H1 (cell line): ENCODE measurements at regions not wholly inside any gene's neighbourhood (a gene's known extent, or its start where the extent isn't known, plus 50 kb on each side); places are given as distances from the start of the nearest gene placed in this dataset.

ENCODE experiments used
- CTCF ChIA-PET: fragments of 300-600 bp; sonication (Branson Sonifier 250); formaldehyde crosslinking; loops from one replicate; lab custom pipeline; 2021; ENCODE audit not compliant: partially characterized antibody; lab: Charles Lee
- POLR2A ChIA-PET: fragments of 300-600 bp; sonication (Branson Sonifier 250); formaldehyde crosslinking; loops from one replicate; lab custom pipeline; 2021; ENCODE audit warnings: inconsistent platforms; ENCODE audit not compliant: partially characterized antibody; lab: Charles Lee
- DNase-seq, 2 experiments: peaks; one replicate each; pipeline versions ENCODE4 v3.0.0 to v3.0.0-alpha.2; 2010 to 2022; ENCODE audit warnings: low spot score in 2 of 2, low read depth in 1 of 2, mixed read lengths in 1 of 2
- FAIRE-seq: peaks from 2 replicates; lab custom pipeline; 2011; peaks lifted over from hg19 to GRCh38; lab: Jason Lieb, UNC
- H2AFZ ChIP-seq: 2 replicates; pipeline ENCODE4 v1.8.1; 2012; ENCODE audit warnings: low read length, inconsistent platforms
- H2AK5ac ChIP-seq: 2 replicates; pipeline ENCODE4 v1.6.1; 2013; ENCODE audit warnings: low read depth, low read length
- H2BK120ac ChIP-seq: replicated peaks from 2 replicates; pipeline ENCODE3; 2013; ENCODE audit warnings: low read depth, low read length, inconsistent platforms
- H2BK12ac ChIP-seq: 2 replicates; pipeline ENCODE4 v1.6.1; 2013; ENCODE audit warnings: low read depth, low read length
- H2BK15ac ChIP-seq: 2 replicates; pipeline ENCODE4 v1.6.1; 2013; ENCODE audit warnings: low read length
- H2BK20ac ChIP-seq: 2 replicates; pipeline ENCODE4 v1.6.1; 2013; ENCODE audit warnings: low read length
- H2BK5ac ChIP-seq: 2 replicates; pipeline ENCODE4 v1.6.1; 2013; ENCODE audit warnings: low read depth, low read length
- H3K14ac ChIP-seq: 2 replicates; pipeline ENCODE4 v1.6.1; 2013; ENCODE audit warnings: inconsistent platforms; ENCODE audit not compliant: insufficient read length
- H3K18ac ChIP-seq: 2 replicates; pipeline ENCODE4 v1.6.1; 2013; ENCODE audit warnings: low read length; ENCODE audit errors: extremely low read depth
- H3K23ac ChIP-seq: 2 replicates; pipeline ENCODE4 v1.6.1; 2013; ENCODE audit warnings: inconsistent platforms; ENCODE audit not compliant: insufficient read length
- H3K23me2 ChIP-seq: 2 replicates; pipeline ENCODE4 v1.6.1; 2013; ENCODE audit warnings: low read depth, low read length
- H3K27ac ChIP-seq: 2 replicates; pipeline ENCODE4 v1.6.1; 2011; ENCODE audit warnings: low read depth, low read length, inconsistent platforms
- H3K27me3 ChIP-seq, 4 experiments: replicated peaks in 1 of 4; 1 replicate in 1 of 4; 2 replicates in 3 of 4; pipeline versions ENCODE4 v1.6.1 to v1.8.1; 2011 to 2013; ENCODE audit warnings: low read length in 3 of 4, mild to moderate bottlenecking in 3 of 4, inconsistent platforms in 2 of 4, mixed read lengths in 2 of 4, moderate library complexity in 1 of 4; ENCODE audit not compliant: control insufficient read depth in 3 of 4, insufficient read depth in 3 of 4; ENCODE audit errors: extremely low read depth in 1 of 4
- H3K36me3 ChIP-seq, 4 experiments: 2 replicates each; pipeline versions ENCODE4 v1.6.1 to v1.8.1; 2011 to 2013; ENCODE audit warnings: mild to moderate bottlenecking in 4 of 4, low read length in 3 of 4, moderate library complexity in 2 of 4, control low read depth in 1 of 4, inconsistent platforms in 1 of 4; ENCODE audit not compliant: insufficient read depth in 4 of 4, control insufficient read depth in 2 of 4
- H3K4ac ChIP-seq: replicated peaks from 2 replicates; pipeline ENCODE3; 2013; ENCODE audit warnings: low read length, low read depth, mixed read lengths, inconsistent platforms; ENCODE audit not compliant: insufficient read length
- H3K4me1 ChIP-seq, 4 experiments: replicated peaks in 1 of 4; 1 replicate in 1 of 4; 2 replicates in 3 of 4; pipeline versions ENCODE4 v1.6.1 to v1.8.1; 2011 to 2013; ENCODE audit warnings: low read length in 3 of 4, inconsistent platforms in 2 of 4, mixed read lengths in 1 of 4; ENCODE audit not compliant: insufficient read depth in 4 of 4, control insufficient read depth in 3 of 4
- H3K4me2 ChIP-seq, 2 experiments: 2 replicates each; pipeline versions ENCODE4 v1.6.1 to v1.8.1; 2011 to 2013; ENCODE audit warnings: low read depth in 2 of 2, low read length in 2 of 2, control low read depth in 1 of 2, inconsistent platforms in 1 of 2, mild to moderate bottlenecking in 1 of 2; ENCODE audit not compliant: insufficient read depth in 1 of 2
- H3K4me3 ChIP-seq, 4 experiments: fragments of 200-600, 300-600 bp in 1 of 4; sonication (generic), shearing (Covaris generic), sonication (Bioruptor Twin) in 1 of 4; 2 replicates each; pipeline versions ENCODE4 v1.5.1 to v1.8.1; 2011 to 2016; ENCODE audit warnings: low read length in 4 of 4, low read depth in 3 of 4, control low read depth in 2 of 4, inconsistent platforms in 2 of 4, mild to moderate bottlenecking in 2 of 4, mixed read lengths in 1 of 4, moderate library complexity in 1 of 4; ENCODE audit not compliant: insufficient read depth in 2 of 4; ENCODE audit errors: extremely low read depth in 1 of 4
- H3K56ac ChIP-seq: replicated peaks from 2 replicates; pipeline ENCODE3; 2013; ENCODE audit warnings: low read depth, mild to moderate bottlenecking, mixed read lengths, low read length, inconsistent platforms; ENCODE audit not compliant: insufficient read length
- H3K79me1 ChIP-seq: 2 replicates; pipeline ENCODE4 v1.6.1; 2013; ENCODE audit warnings: low read depth, low read length, control low read depth
- H3K79me2 ChIP-seq, 2 experiments: 2 replicates each; pipeline versions ENCODE4 v1.6.1 to v1.8.1; 2012 to 2013; ENCODE audit warnings: low read length in 2 of 2, mild to moderate bottlenecking in 2 of 2, inconsistent platforms in 1 of 2; ENCODE audit not compliant: insufficient read depth in 2 of 2, control insufficient read depth in 1 of 2
- H3K9ac ChIP-seq, 4 experiments: replicated peaks in 1 of 4; 1 replicate in 1 of 4; 2 replicates in 3 of 4; pipeline versions ENCODE4 v1.6.1 to v1.8.1; 2011 to 2013; ENCODE audit warnings: low read depth in 3 of 4, low read length in 3 of 4, control low read depth in 2 of 4, mild to moderate bottlenecking in 2 of 4, moderate library complexity in 2 of 4, inconsistent platforms in 1 of 4; ENCODE audit errors: extremely low read depth in 1 of 4
- H3K9me3 ChIP-seq, 2 experiments: 2 replicates each; pipeline versions ENCODE4 v1.6.1 to v1.8.1; 2012 to 2013; ENCODE audit warnings: mild to moderate bottlenecking in 2 of 2, moderate library complexity in 2 of 2, control low read depth in 1 of 2, inconsistent platforms in 1 of 2, low read depth in 1 of 2, low read length in 1 of 2, mixed read lengths in 1 of 2; ENCODE audit not compliant: insufficient read depth in 2 of 2
- H4K20me1 ChIP-seq, 2 experiments: replicated peaks in 1 of 2; 2 replicates each; pipeline versions ENCODE3 to v1.8.1; 2011 to 2013; ENCODE audit warnings: inconsistent platforms in 2 of 2, low read length in 2 of 2, mild to moderate bottlenecking in 1 of 2; ENCODE audit not compliant: insufficient read depth in 2 of 2, control insufficient read depth in 1 of 2
- H4K5ac ChIP-seq: 2 replicates; pipeline ENCODE4 v1.6.1; 2013; ENCODE audit warnings: low read length, low read depth, mixed read lengths, inconsistent platforms; ENCODE audit not compliant: insufficient read length
- H4K8ac ChIP-seq: 2 replicates; pipeline ENCODE4 v1.8.0; 2013; ENCODE audit warnings: mild to moderate bottlenecking, moderate library complexity, low read length, inconsistent platforms; ENCODE audit not compliant: insufficient read depth; ENCODE audit errors: extremely low read depth
- H4K91ac ChIP-seq: replicated peaks from 2 replicates; pipeline ENCODE3; 2013; ENCODE audit warnings: low read length, mixed read lengths, inconsistent platforms; ENCODE audit not compliant: insufficient read length
- SP4 ChIP-seq: IDR thresholded peaks from 2 replicates; pipeline ENCODE4 v1.6.1; 2012; ENCODE audit warnings: low read length, inconsistent platforms
- TAF1 ChIP-seq: IDR thresholded peaks from 2 replicates; pipeline ENCODE4 v1.6.1; 2011; ENCODE audit warnings: mild to moderate bottlenecking, low read depth, low read length
- WGBS, 2 experiments: shearing (Covaris generic) in 1 of 2; methylation state at CpG; one replicate each; pipeline versions ENCODE4 v1.1.6 to v1.1.7; 2013 to 2015; ENCODE audit warnings: low lambda C conversion rate in 2 of 2, mixed read lengths in 2 of 2, inconsistent platforms in 1 of 2, low coverage in 1 of 2, missing lambda C conversion rate in 1 of 2; ENCODE audit not compliant: insufficient replicate concordance in 2 of 2, insufficient coverage in 1 of 2, insufficient read length in 1 of 2; ENCODE audit errors: extremely low coverage in 1 of 2, missing lambda C conversion rate in 1 of 2; 5-methylcytosine and 5-hydroxymethylcytosine counted together

DNA sequence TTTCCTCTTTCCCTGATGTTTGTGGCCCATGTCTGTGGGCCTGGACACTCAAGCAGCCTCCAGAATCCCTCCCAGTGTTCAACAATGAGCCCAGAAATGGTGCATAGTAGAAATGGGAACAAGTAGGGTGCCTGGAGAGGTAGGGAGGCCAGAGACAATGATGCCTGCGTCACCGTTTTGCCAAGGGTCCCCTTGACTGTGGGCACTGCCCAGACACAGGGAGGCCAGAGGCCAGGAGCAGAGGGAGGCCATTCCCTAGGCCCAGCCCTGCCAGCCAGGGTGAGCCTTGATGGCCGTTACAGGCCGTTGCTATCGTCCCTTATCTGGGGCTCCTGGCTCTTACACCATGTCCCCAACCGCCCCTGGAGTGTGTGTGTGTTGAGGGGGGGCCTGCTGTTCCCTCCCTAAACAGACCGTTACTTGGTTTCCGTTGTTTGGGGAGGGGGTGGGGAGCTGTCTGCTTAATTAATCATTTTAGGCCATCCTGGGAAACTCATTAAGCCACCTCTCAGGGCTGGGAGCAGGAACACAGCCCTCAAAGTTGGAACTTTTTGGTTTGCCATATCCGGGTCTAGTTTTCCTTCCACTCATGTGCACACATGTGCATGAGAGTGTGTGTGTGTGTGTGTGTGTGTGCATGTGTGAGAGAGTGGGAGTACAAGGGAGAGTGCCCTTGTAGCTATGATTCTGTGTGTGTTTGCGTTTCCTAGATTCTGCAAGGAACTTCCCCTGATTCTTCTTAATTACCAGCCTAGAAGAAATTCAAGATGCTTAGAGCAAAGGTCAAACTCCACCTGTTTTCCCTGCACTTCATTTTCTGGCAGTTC, 135.2 kb upstream of the HAAO start:
- Histone ChIP-seq H3K9ac (no peak overlapping the region), H4K91ac (peak overlapping the region; percentile 61), H4K5ac (no peak overlapping the region), H3K4ac (no peak overlapping the region), H3K4me3 (no peak overlapping the region), H3K23me2 (no peaks in the 10 kb centered on the region), H2BK12ac (peak overlapping the region; percentile 89; the same call in 1 of the 2 replicates), H3K27me3 (no peaks in the 10 kb centered on the region), H3K56ac (no peak overlapping the region), H3K4me1 (peaks cover 31 to 52% (median 43%) of the 10 kb centered on the region in 4 experiments), H2BK120ac (peak overlapping the region; percentile 18), H3K27ac (no peak overlapping the region), H3K79me1 (no peaks in the 10 kb centered on the region), H2BK20ac (peak overlapping the region; percentile 94), H3K9me3 (no peaks in the 10 kb centered on the region), H2AK5ac (peak overlapping the region; percentile 89; the same call in 1 of the 2 replicates), H4K8ac (no peak overlapping the region), H3K36me3 (no peaks in the 10 kb centered on the region), H2BK5ac (0 out of 2 replicates have a peak overlapping the region, but pooled peaks have one; percentile 26), H2AFZ (no peak overlapping the region), H3K79me2 (no peaks in the 10 kb centered on the region), H3K4me2 (no peak overlapping the region), H3K23ac (no peak overlapping the region), H2BK15ac (peak overlapping the region; percentile 65; the same call in 1 of the 2 replicates), H3K18ac (peak overlapping the region; percentile 73; the same call in 1 of the 2 replicates), H3K14ac (no peak overlapping the region), H4K20me1 (no peaks in the 10 kb centered on the region)
- CTCF ChIA-PET: interaction anchor here (0.6 to 13.3 kb wide), 34 partner anchors 8 to 314 kb away, joined by 3 to 217 read pairs (median 6); no protein-coding TSS in a partner anchor
- FAIRE-seq (no peak), DNase-seq (no peak)
- POLR2A ChIA-PET: no interaction called here
- no peak for TF ChIP-seq SP4
- TF ChIP-seq TAF1: no peak
- 89% methylated on average over 10 of the region's 10 CpGs; no CpG with 5 or more reads in 1 of the 2 experiments for WGBS, 2 experiments
